Fibroblast of mammary gland (primary cell): ENCODE measurements at regions not wholly inside any gene's neighbourhood (a gene's known extent, or its start where the extent isn't known, plus 50 kb on each side); places are given as distances from the start of the nearest gene placed in this dataset.

Experiments used
- DNase-seq: peaks from one replicate; pipeline ENCODE4 v3.0.0-alpha.2; 2010; ENCODE audit warnings: low read depth
- H3K4me3 ChIP-seq: 2 replicates; pipeline ENCODE4 v1.5.1; 2011; ENCODE audit warnings: low read depth, mild to moderate bottlenecking, low read length, moderate library complexity; ENCODE audit not compliant: control insufficient read depth
- TF ChIP-seq, protein P1 (sequence below): conservative IDR thresholded peaks from 2 replicates; pipeline ENCODE4 v1.5.1; 2011; ENCODE audit warnings: low read depth, low read length, inconsistent platforms; ENCODE audit not compliant: control insufficient read depth, insufficient read depth

DNA sequence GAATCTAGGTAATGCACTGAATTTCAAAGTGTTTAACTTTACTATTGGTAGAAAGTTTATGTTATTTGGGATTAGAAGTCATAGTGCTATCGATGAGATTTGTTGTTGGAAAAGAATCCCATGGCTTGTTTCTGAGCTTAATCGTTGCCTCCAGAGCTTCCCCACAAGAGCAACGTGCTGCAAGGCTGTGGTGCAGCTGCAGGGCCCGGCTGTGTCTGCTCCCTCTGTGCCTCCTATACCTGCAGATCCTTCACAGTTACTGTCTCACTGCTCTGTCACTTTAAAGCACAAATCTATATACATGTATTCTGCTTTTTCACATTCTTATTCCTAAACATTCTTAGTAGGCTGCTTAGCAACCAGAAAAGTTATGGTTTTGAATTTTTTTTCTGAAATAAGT is 826.6 kb upstream of the COBL start:
- TF ChIP-seq, protein P1, sequence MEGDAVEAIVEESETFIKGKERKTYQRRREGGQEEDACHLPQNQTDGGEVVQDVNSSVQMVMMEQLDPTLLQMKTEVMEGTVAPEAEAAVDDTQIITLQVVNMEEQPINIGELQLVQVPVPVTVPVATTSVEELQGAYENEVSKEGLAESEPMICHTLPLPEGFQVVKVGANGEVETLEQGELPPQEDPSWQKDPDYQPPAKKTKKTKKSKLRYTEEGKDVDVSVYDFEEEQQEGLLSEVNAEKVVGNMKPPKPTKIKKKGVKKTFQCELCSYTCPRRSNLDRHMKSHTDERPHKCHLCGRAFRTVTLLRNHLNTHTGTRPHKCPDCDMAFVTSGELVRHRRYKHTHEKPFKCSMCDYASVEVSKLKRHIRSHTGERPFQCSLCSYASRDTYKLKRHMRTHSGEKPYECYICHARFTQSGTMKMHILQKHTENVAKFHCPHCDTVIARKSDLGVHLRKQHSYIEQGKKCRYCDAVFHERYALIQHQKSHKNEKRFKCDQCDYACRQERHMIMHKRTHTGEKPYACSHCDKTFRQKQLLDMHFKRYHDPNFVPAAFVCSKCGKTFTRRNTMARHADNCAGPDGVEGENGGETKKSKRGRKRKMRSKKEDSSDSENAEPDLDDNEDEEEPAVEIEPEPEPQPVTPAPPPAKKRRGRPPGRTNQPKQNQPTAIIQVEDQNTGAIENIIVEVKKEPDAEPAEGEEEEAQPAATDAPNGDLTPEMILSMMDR = no peak

DNA sequence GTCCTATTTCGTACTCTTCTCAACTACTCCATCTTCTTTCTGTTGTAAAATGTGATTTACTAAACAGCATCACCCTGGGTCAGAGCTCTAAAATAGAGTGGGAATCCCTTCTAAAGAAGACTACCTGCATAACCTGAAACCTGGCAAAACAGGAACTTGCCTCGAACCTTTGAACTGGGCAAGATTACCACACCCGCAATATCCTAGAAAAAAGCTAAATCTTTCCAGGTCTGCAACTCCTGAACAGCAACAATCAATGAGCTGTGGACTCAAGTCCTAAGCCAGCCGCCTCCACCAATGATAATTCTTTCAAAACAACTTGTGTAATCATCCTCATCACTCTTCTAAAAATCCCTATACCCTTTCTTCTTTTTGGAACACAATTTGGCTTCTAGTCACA is 824.2 kb upstream of the COBL start:
- TF ChIP-seq, protein P1 = no peak
- H3K4me3 ChIP-seq = no peak overlapping the region
- no peak for DNase-seq

More for the DNA sequence above, 826.6 kb upstream of the COBL start:
- DNase-seq = no peak
- H3K4me3 ChIP-seq = no peak overlapping the region

DNA sequence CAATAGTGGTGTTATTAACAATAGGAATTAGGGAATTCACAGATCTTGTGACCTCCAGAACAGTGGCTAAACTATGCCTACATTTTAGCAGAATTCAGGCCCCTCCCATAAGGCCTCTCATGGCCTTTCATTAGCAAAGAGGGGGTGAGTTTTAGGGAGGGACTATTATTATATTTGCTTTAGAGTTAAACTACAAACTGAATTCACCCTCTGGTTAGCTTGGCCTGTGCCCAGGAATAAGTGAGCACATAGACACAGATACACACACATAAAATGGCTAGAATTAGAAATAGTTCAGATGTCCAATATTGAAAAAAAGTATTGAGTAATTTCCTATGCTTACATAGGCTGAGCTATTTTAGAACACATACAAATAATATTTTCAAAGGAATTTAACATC is 818.8 kb upstream of the COBL start:
- no peak overlapping the region for H3K4me3 ChIP-seq
- DNase-seq = no peak
- TF ChIP-seq, protein P1 = no peak

DNA sequence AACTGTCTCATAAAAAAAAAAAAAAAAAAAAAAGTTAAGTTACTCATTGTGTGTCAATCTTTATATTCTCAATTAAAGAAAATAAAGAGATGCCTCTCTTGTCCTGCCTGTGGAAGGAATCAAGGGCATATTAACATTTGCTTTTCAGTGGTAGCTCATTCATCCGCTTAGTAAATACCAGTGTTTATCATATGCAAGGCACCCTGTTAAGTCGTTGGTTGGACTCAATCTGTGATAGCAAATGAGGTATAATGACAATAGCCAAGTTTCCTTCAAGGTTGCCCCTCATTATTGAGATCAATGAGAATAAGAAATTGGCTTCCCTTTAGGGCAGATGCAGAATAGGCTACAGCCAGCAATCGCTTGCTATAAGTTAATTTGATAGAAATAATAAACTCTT is 812.7 kb upstream of the COBL start:
- no peak for DNase-seq
- TF ChIP-seq, protein P1 = no peak
- H3K4me3 ChIP-seq = no peak overlapping the region

DNA sequence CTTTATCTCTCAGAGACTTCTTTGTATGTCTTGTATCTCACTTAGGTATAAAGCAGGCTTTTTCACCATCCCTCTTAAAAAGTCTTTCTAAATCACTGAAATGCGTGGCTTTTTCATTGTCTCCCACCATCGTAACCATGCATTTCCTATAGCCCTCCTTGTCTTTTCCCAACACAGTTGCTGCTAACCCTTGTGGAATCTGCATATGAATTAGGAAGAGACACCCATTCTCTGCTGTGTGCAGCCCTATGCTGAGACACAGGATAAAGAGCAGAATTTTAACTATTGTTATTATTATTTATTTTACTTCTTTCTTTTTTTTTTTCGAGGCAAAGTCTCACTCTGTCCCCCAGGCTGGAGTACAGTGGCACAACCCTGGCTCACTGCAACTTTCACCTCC is 804.3 kb upstream of the COBL start:
- DNase-seq = no peak
- TF ChIP-seq, protein P1 = no peak
- H3K4me3 ChIP-seq = no peak overlapping the region

DNA sequence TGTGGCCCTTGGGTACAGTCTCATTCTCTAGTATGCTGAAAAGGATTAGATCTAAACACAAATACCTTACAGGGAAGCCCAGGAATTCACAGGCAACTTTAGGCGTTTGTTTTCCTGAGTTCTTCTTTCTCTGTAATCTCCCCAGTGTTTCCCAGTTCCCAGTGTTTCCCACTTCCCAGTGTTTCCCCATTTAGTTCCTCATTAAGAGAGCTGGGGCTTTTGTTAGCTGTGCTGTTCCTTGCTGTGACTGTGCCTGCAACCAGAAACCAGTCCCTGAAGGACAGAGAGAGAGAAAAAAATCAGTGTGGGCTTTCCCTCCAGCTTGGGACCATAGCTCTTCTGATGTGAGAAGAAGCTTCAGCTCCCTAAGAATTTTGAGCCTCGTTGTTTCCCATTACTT is 802.9 kb upstream of the COBL start:
- TF ChIP-seq, protein P1 = no peak
- DNase-seq = no peak
- no peak overlapping the region for H3K4me3 ChIP-seq

DNA sequence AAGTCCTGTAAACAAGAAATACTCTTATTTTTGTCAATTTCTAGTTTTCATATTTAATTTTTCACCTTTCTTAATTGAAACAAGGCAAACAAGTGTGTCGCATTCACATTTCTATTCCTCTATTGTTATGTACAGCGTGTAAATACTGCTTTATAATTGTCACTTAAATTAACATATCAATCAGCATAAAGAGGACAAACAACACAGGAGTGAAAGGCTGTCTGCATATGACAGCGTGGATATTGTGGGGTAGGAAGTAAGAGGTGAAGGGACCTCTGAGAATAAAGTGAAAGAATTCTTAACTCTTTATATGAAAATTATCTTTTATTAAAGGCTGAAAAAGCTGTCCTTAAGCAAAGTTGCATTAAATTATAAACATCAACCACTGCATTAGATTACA is 797.9 kb upstream of the COBL start:
- H3K4me3 ChIP-seq = no peak overlapping the region
- DNase-seq = no peak
- TF ChIP-seq, protein P1 = no peak
